Trophoblast cell (in vitro differentiated cells and primary cell): ENCODE measurements at regions not wholly inside any gene's neighbourhood (a gene's known extent, or its start where the extent isn't known, plus 50 kb on each side); places are given as distances from the start of the nearest gene placed in this dataset.
"Not testable (repeated sequence)": the region's sequence is repeated elsewhere in the genome, so short reads cannot be mapped to it uniquely, and the experiment has no call there.

ENCODE experiments used
- DNase-seq, 2 donors: peaks; one replicate each; pipeline ENCODE4 v3.0.0-alpha.2; 2016
- H2AFZ ChIP-seq: 2 replicates; pipeline ENCODE4 v1.6.1; 2013; ENCODE audit warnings: low read length, moderate library complexity, mild to moderate bottlenecking; ENCODE audit not compliant: insufficient read depth, poor library complexity
- H2AK5ac ChIP-seq: 2 replicates; pipeline ENCODE4 v1.6.1; 2013; ENCODE audit warnings: mild to moderate bottlenecking, low read length
- H2BK120ac ChIP-seq: 2 replicates; pipeline ENCODE4 v1.6.1; 2013; ENCODE audit warnings: low read length, mild to moderate bottlenecking, moderate library complexity; ENCODE audit not compliant: insufficient read depth, poor library complexity
- H2BK12ac ChIP-seq: 2 replicates; pipeline ENCODE4 v1.6.1; 2013; ENCODE audit warnings: mild to moderate bottlenecking, low read length, moderate library complexity
- H2BK5ac ChIP-seq: 2 replicates; pipeline ENCODE4 v1.6.1; 2013; ENCODE audit warnings: low read length, low read depth, moderate library complexity, mild to moderate bottlenecking; ENCODE audit not compliant: poor library complexity
- H3K14ac ChIP-seq: 2 replicates; pipeline ENCODE4 v1.6.1; 2013; ENCODE audit warnings: mild to moderate bottlenecking, low read length
- H3K18ac ChIP-seq: 2 replicates; pipeline ENCODE4 v1.6.1; 2013; ENCODE audit warnings: mild to moderate bottlenecking, low read length
- H3K23ac ChIP-seq: 2 replicates; pipeline ENCODE4 v1.6.1; 2013; ENCODE audit warnings: low read length
- H3K27ac ChIP-seq: 2 replicates; pipeline ENCODE4 v1.5.1; 2013; ENCODE audit warnings: low read depth, mild to moderate bottlenecking, inconsistent platforms, low read length, moderate library complexity
- H3K27me3 ChIP-seq: 2 replicates; pipeline ENCODE4 v1.6.1; 2013; ENCODE audit warnings: inconsistent platforms, mild to moderate bottlenecking, low read length, moderate library complexity; ENCODE audit not compliant: insufficient read depth
- H3K36me3 ChIP-seq, 2 experiments: 1 replicate in 1 of 2; 2 replicates in 1 of 2; pipeline ENCODE4 v1.6.1; 2013; ENCODE audit warnings: low read length in 2 of 2, mild to moderate bottlenecking in 2 of 2, moderate library complexity in 1 of 2; ENCODE audit not compliant: insufficient read depth in 2 of 2, control insufficient read depth in 1 of 2
- H3K4ac ChIP-seq: 2 replicates; pipeline ENCODE4 v1.6.1; 2013; ENCODE audit warnings: low read depth, mild to moderate bottlenecking, low read length, moderate library complexity
- H3K4me1 ChIP-seq, 2 experiments: 1 replicate in 1 of 2; 2 replicates in 1 of 2; pipeline ENCODE4 v1.6.1; 2013; ENCODE audit warnings: low read length in 2 of 2, mild to moderate bottlenecking in 2 of 2, moderate library complexity in 1 of 2; ENCODE audit not compliant: insufficient read depth in 2 of 2, control insufficient read depth in 1 of 2
- H3K4me2 ChIP-seq: 2 replicates; pipeline ENCODE4 v1.6.1; 2013; ENCODE audit warnings: inconsistent platforms, mild to moderate bottlenecking, low read length, moderate library complexity
- H3K4me3 ChIP-seq: 2 replicates; pipeline ENCODE4 v1.5.1; 2013; ENCODE audit warnings: mild to moderate bottlenecking, low read depth, low read length, inconsistent platforms
- H3K79me1 ChIP-seq: one replicate; pipeline ENCODE4 v1.6.1; 2013; ENCODE audit warnings: low read length
- H3K79me2 ChIP-seq: 2 replicates; pipeline ENCODE4 v1.6.1; 2013; ENCODE audit warnings: low read length, mild to moderate bottlenecking; ENCODE audit not compliant: control insufficient read depth, insufficient read depth, poor library complexity
- H3K9ac ChIP-seq: 2 replicates; pipeline ENCODE4 v1.6.1; 2013; ENCODE audit warnings: mild to moderate bottlenecking, low read length
- H3K9me3 ChIP-seq: 2 replicates; pipeline ENCODE4 v1.6.1; 2013; ENCODE audit warnings: low read depth, mild to moderate bottlenecking, control low read depth, inconsistent platforms, low read length; ENCODE audit not compliant: insufficient read depth
- H4K12ac ChIP-seq: 2 replicates; pipeline ENCODE4 v1.6.1; 2013; ENCODE audit warnings: low read depth, mild to moderate bottlenecking, low read length, moderate library complexity
- H4K8ac ChIP-seq: 2 replicates; pipeline ENCODE4 v1.6.1; 2013; ENCODE audit warnings: low read depth, mild to moderate bottlenecking, low read length, moderate library complexity
- H4K91ac ChIP-seq: one replicate; pipeline ENCODE4 v1.6.1; 2013; ENCODE audit warnings: low read depth, mild to moderate bottlenecking, low read length, moderate library complexity
- WGBS: extraction: QIAGEN DNeasy Blood & Tissue Kit; methylation state at CpG from one replicate; pipeline ENCODE4 v1.1.7; 2013; ENCODE audit warnings: missing lambda C conversion rate; ENCODE audit not compliant: insufficient read length, insufficient coverage; ENCODE audit errors: extremely low coverage; 5-methylcytosine and 5-hydroxymethylcytosine counted together

- Histone ChIP-seq H3K9ac (no peak overlapping the region), H2BK5ac (no peak overlapping the region), H4K12ac (no peak overlapping the region), H2AFZ (no peak overlapping the region), H3K27me3 (no peaks in the 10 kb centered on the region), H3K18ac (no peak overlapping the region), H2BK12ac (no peak overlapping the region), H3K4me1 (no peaks in the 10 kb centered on the region), H3K79me1 (no peaks in the 10 kb centered on the region), H3K4me3 (no peak overlapping the region), H4K91ac (no peak overlapping the region), H3K14ac (no peak overlapping the region), H3K23ac (no peak overlapping the region), H2AK5ac (no peak overlapping the region), H3K79me2 (no peaks in the 10 kb centered on the region), H2BK120ac (no peak overlapping the region), H3K9me3 (no peaks in the 10 kb centered on the region), H4K8ac (no peak overlapping the region), H3K27ac (no peak overlapping the region), H3K4ac (no peak overlapping the region), H3K4me2 (no peak overlapping the region), H3K36me3 (no peaks in the 10 kb centered on the region)
- DNase-seq: no peak
Measured at GRCh38 chr6:120764312-120764711, 570.0 kb downstream of the TBC1D32 start.

GRCh38 chr6:120759570-120759969, 574.7 kb downstream of the TBC1D32 start:
- H3K4me3 ChIP-seq: no peak overlapping the region
- H3K18ac ChIP-seq: no peak overlapping the region
- no peak overlapping the region for H3K27ac ChIP-seq
- H3K9ac ChIP-seq: no peak overlapping the region
- no peak overlapping the region for H2BK120ac ChIP-seq
- no peak overlapping the region for H3K23ac ChIP-seq
- WGBS: no CpG with 5 or more reads among the region's 1 CpG
- no peaks in the 10 kb centered on the region for H3K4me1 ChIP-seq
- H3K36me3 ChIP-seq: no peaks in the 10 kb centered on the region
- no peak overlapping the region for H3K4me2 ChIP-seq
- no peak overlapping the region for H4K8ac ChIP-seq
- no peak overlapping the region for H4K12ac ChIP-seq
- H3K9me3 ChIP-seq: no peaks in the 10 kb centered on the region
- H3K4ac ChIP-seq: no peak overlapping the region
- no peak overlapping the region for H2AK5ac ChIP-seq
- no peak overlapping the region for H4K91ac ChIP-seq
- no peaks in the 10 kb centered on the region for H3K79me2 ChIP-seq
- no peaks in the 10 kb centered on the region for H3K79me1 ChIP-seq
- no peak overlapping the region for H2AFZ ChIP-seq
- H3K14ac ChIP-seq: no peak overlapping the region
- no peak overlapping the region for H2BK5ac ChIP-seq
- no peak for DNase-seq
- no peaks in the 10 kb centered on the region for H3K27me3 ChIP-seq
- H2BK12ac ChIP-seq: no peak overlapping the region

- H4K8ac ChIP-seq, H2AFZ ChIP-seq, H3K4me2 ChIP-seq, H3K36me3 ChIP-seq, DNase-seq, H3K79me2 ChIP-seq, H3K27me3 ChIP-seq, H3K9me3 ChIP-seq, H2BK12ac ChIP-seq, H3K27ac ChIP-seq, H3K4me1 ChIP-seq, H3K23ac ChIP-seq, H3K4me3 ChIP-seq, H2BK120ac ChIP-seq, H3K18ac ChIP-seq, H2AK5ac ChIP-seq, H2BK5ac ChIP-seq, H3K14ac ChIP-seq, H3K4ac ChIP-seq, H3K79me1 ChIP-seq, H4K12ac ChIP-seq, H3K9ac ChIP-seq, H4K91ac ChIP-seq: not testable (repeated sequence)
- WGBS: no CpG with 5 or more reads among the region's 12 CpGs
Measured at GRCh38 chr6:120748574-120748973, 585.7 kb downstream of the TBC1D32 start.

- no peak for DNase-seq
- Histone ChIP-seq H3K23ac (no peak overlapping the region), H2BK12ac (no peak overlapping the region), H3K14ac (no peak overlapping the region), H3K9ac (no peak overlapping the region), H3K18ac (no peak overlapping the region), H4K91ac (no peak overlapping the region), H2AFZ (no peak overlapping the region), H3K4me2 (no peak overlapping the region), H3K4me3 (no peak overlapping the region), H3K27ac (no peak overlapping the region), H3K79me1 (no peaks in the 10 kb centered on the region), H2BK120ac (no peak overlapping the region), H3K36me3 (no peaks in the 10 kb centered on the region), H3K27me3 (no peaks in the 10 kb centered on the region), H4K8ac (no peak overlapping the region), H4K12ac (no peak overlapping the region), H2BK5ac (no peak overlapping the region), H2AK5ac (no peak overlapping the region), H3K79me2 (no peaks in the 10 kb centered on the region), H3K4ac (no peak overlapping the region), H3K4me1 (no peaks in the 10 kb centered on the region), H3K9me3 (no peaks in the 10 kb centered on the region)
- WGBS: no CpG with 5 or more reads among the region's 2 CpGs
Measured at GRCh38 chr6:120736740-120737139, 597.5 kb downstream of the TBC1D32 start.

- Histone ChIP-seq H3K27me3 (no peaks in the 10 kb centered on the region), H3K4me3 (no peak overlapping the region), H3K79me2 (no peaks in the 10 kb centered on the region), H3K23ac (no peak overlapping the region), H2BK120ac (no peak overlapping the region), H3K27ac (no peak overlapping the region), H3K9me3 (no peaks in the 10 kb centered on the region), H2BK5ac (no peak overlapping the region), H4K12ac (no peak overlapping the region), H3K79me1 (no peaks in the 10 kb centered on the region), H3K4me2 (no peak overlapping the region), H3K14ac (no peak overlapping the region), H2AFZ (no peak overlapping the region), H4K91ac (no peak overlapping the region), H3K36me3 (no peaks in the 10 kb centered on the region), H3K18ac (no peak overlapping the region), H2AK5ac (no peak overlapping the region), H3K4me1 (no peaks in the 10 kb centered on the region), H3K4ac (no peak overlapping the region), H3K9ac (no peak overlapping the region), H2BK12ac (no peak overlapping the region), H4K8ac (no peak overlapping the region)
- no CpG with 5 or more reads among the region's 2 CpGs for WGBS
- no peak for DNase-seq
Measured at GRCh38 chr6:120735641-120736040, 598.6 kb downstream of the TBC1D32 start.
